ENCODE measurements at regions not wholly inside any gene's neighbourhood (a gene's known extent, or its start where the extent isn't known, plus 50 kb on each side); places are given as distances from the start of the nearest gene placed in this dataset.
A peak's percentile ranks its signal among the peaks of the same experiment; 100 is the strongest.

- in situ Hi-C loops (cut with HindIII; ENCODE audit: low pct_unique_long_range_greater_than_20kb, low sequenced_read_pairs) = no loop called here
These were observed 94.2 kb upstream of the NRP1 start for GRCh38 chr10:33428682-33429081.

DNA sequence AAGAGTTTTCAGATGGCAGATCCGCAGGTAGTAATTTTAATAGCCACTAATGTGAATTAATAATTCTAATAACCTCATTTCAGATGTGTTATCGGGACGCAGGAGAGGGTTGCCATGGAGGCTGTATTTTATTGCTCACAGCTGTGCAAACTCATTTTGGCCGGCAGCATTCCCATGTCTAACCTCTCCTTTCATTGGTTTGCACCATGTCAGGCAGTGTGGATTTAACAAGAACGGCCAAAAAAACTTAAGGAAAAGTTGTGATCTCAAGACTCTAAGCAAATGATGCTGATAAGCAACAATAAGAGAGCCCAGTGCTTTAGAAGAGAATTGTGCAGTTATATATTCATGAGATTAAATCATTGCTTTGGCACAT is 88.7 kb upstream of the NRP1 start:
- no peak for DNase-seq (ENCODE audit: low read depth)
- in situ Hi-C loops (cut with HindIII; ENCODE audit: low pct_unique_long_range_greater_than_20kb, low sequenced_read_pairs) = no loop called here

More at GRCh38 chr10:33428682-33429081, 94.2 kb upstream of the NRP1 start:
- DNase-seq (ENCODE audit: low read depth) = no peak

DNA sequence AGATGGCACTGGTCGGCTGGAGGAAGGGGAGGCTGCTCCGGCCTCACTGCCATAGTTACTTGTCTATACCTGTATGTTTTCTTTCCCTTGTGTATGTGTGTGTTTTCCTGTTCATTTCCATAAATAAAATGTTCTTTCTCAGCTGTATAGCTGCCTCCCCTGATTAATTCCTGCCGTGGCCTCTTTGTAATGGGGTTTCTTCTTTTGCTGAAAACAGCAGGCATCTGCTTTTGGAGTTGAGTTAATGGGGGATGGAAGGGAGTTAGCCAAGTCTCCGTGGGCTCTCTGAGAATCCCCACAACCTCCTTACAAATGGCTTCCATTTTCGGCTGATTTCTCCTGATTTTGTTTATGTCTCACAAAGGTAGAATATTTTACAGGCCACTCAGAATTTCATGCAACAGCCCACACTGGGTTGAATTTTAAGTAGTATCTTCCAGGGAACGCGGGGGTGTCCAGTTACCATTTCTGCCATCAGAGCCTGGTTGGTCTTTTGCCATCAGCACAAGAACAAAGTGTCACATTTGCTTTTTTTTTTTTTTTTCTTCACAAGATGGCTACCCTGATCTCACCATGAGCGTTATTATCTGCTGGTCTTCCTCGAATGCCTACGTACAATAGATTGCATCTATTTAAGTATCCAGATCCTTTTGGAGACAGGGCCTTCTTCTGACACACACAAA is 88.1 kb upstream of the NRP1 start:
- DNase-seq (ENCODE audit: low read depth) = no peak
- in situ Hi-C loops (cut with HindIII; ENCODE audit: low pct_unique_long_range_greater_than_20kb, low sequenced_read_pairs) = no loop called here

DNA sequence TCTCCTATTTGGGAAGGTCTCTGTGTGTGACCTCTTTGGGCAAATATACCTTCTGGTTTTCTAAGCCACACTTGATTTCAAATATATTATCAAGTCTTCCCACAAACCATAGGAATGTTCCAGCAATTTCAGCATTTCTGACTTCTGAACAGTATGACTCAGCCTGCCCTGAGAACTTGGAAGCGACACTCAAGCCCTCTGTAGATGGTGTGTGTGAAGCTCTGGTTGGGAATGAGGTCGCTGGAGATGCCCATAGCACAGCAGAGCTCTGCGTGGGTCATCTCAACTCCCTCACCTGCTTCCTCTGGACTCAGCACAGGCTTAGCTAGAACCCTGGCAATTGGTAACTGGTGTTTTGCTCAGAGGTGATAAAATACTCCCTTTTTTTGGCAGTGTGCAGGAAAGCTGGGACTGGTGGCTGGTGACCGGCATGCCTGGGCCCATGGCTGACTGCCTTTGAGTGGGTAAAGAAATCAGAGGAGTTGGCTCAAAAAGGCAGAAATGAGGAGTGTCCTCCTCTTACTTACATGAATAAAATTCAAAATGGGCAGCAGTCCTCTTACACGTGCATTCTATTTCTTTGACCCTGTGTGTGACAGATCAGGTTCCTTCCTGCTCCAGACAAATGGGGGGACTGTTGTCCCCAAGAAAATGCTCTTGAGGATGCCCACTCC is 87.5 kb upstream of the NRP1 start:
- in situ Hi-C loops (cut with HindIII; ENCODE audit: low pct_unique_long_range_greater_than_20kb, low sequenced_read_pairs) = no loop called here
- DNase-seq (ENCODE audit: low read depth) = no peak

GRCh38 chr10:33419311-33419710 is 84.8 kb upstream of the NRP1 start:
- no peak for DNase-seq (ENCODE audit: low read depth)
- in situ Hi-C loops (cut with HindIII; ENCODE audit: low pct_unique_long_range_greater_than_20kb, low sequenced_read_pairs) = no loop called here

DNA sequence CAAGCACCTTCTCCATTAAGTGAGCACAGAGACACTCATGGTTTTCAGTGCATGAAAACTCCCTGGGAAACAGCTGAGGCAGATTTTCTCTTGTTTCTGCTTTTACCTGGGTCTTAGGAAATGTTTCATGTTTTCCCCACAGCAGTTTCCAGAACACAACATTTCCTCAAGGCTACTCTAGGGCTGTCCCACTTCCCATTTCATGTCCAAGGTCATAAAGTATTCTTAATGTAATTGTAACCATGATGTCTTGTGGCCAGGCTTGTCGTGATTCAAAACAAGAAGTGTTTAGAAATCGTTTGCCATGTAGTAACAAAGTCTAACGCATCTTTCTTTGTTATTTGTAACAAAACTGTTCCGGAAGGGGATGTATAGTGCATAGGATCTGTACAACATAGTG is 83.8 kb upstream of the NRP1 start:
- no peak for DNase-seq (ENCODE audit: low read depth)
- in situ Hi-C loops (cut with HindIII; ENCODE audit: low pct_unique_long_range_greater_than_20kb, low sequenced_read_pairs) = no loop called here

GRCh38 chr10:33416691-33417090 is 82.2 kb upstream of the NRP1 start:
- no peak for DNase-seq (ENCODE audit: low read depth)
- in situ Hi-C loops (cut with HindIII; ENCODE audit: low pct_unique_long_range_greater_than_20kb, low sequenced_read_pairs) = no loop called here

DNA sequence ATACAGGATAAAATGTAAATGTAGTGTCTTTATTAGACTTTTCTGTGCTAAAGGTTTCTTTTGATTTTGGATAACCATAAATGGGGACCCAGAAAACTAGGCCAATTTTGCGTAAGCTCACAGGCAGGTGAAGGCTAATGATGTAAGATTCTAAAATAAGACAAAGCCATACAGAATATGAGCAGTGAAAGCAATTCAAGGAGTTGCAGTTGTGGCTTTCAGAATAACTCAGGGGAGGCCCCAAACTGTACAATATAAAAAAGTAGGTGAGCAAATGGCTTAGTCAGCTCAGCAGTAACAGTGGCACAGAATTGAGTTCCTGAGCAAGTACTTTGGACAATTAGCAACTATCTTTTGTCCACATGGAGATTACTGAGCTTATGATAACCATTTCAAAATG is 81.7 kb upstream of the NRP1 start:
- no peak for DNase-seq (ENCODE audit: low read depth)
- in situ Hi-C loops (cut with HindIII; ENCODE audit: low pct_unique_long_range_greater_than_20kb, low sequenced_read_pairs) = no loop called here

DNA sequence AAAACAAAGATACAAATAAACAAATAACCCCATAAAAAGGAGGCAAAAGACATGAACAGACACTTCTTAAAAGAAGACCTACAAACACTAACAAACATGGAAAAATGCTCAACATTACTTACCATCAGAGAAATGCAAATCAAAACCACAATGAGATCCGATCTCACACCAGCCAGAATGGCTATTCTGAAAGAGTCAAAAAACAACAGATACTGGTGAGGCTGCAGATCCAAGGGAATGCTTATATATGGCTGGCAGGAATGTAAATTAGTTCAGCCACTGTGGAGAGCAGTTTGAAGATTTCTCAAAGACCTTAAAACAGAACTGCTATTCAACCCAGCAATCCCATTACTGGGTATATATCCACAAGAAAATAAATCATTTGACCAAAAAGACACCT is 80.4 kb upstream of the NRP1 start:
- in situ Hi-C loops (cut with HindIII; ENCODE audit: low pct_unique_long_range_greater_than_20kb, low sequenced_read_pairs) = no loop called here
- DNase-seq (ENCODE audit: low read depth) = no peak

- DNase-seq (ENCODE audit: low read depth) = peak; percentile 19
- in situ Hi-C loops (cut with HindIII; ENCODE audit: low pct_unique_long_range_greater_than_20kb, low sequenced_read_pairs) = no loop called here
These were observed 78.3 kb upstream of the NRP1 start for GRCh38 chr10:33412653-33413361.

DNA sequence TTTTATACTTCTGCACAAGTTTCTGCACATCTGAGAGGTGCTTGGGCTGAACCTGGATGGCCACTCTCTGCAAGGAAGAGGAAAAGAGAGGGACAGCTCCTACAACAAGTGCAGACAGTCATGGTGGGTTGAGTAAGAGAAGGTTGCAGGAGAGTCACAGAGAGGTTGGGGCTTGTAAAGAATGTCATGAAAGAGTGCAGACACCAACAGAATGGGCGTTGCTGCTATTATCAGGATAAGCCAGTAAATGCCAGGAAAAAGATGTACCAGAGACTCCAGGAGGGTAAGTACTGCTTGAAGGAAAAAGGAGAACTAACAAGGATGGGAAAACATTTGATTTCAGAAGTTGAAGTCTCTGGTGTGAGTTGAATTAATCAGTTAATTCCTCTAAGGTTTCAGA is 77.8 kb upstream of the NRP1 start:
- in situ Hi-C loops (cut with HindIII; ENCODE audit: low pct_unique_long_range_greater_than_20kb, low sequenced_read_pairs) = no loop called here
- DNase-seq (ENCODE audit: low read depth) = no peak

DNA sequence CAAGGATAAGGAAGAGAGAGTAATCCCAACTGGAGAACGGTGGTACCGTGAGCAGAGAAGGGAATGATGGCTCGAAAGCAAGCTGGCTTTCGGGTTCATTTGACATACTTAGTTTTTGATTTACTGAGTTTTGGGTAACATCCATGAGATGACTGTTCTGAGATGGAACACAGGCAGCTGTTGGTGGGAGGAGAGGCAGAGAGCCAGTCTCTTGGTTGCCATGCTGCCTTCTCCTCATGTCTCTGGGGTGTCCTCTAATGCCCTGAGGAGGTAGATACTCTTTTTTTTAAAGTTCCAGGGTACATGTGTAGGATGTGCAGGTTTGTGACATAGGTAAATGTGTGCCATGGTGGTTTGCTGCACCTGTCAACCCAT is 76.4 kb upstream of the NRP1 start:
- in situ Hi-C loops (cut with HindIII; ENCODE audit: low pct_unique_long_range_greater_than_20kb, low sequenced_read_pairs) = no loop called here
- no peak for DNase-seq (ENCODE audit: low read depth)

DNA sequence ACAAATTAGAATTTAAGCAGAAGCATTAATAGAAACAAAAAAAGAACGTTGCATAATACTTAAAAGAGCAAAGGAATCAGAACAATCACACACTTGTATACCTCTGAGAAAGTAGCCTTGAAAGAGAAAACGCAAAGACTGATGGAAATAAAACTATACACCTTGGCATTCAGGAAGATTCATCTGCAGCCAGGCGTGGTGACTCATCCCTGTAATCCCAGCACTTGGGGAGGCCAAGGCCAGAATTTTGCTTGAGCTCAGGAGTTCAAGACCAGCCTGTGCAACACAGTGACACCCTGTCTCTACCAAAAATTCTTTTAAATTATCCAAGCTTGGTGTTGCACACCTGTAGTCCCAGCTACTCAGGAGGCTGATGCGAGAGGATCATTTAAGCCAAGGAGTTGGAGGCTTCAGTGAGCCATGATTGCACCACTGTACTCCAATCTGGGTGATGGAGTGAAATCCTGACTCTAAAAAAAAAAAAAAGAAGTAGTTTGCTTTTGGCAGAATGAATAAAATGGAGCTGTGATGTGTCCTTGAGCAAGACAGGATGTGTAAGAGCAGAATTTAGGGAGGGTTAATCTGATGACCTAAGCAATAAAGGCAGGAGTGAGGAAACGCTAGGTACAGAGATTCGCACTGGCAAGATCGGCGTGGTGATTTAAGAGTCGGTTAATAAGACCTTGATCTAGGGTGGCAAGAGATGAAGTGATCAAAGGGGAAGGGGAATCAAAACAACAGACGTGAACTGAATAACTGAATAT is 75.8 kb upstream of the NRP1 start:
- in situ Hi-C loops (cut with HindIII; ENCODE audit: low pct_unique_long_range_greater_than_20kb, low sequenced_read_pairs) = no loop called here
- DNase-seq (ENCODE audit: low read depth) = no peak

GRCh38 chr10:33406596-33406995 is 72.1 kb upstream of the NRP1 start:
- in situ Hi-C loops (cut with HindIII; ENCODE audit: low pct_unique_long_range_greater_than_20kb, low sequenced_read_pairs) = no loop called here

DNA sequence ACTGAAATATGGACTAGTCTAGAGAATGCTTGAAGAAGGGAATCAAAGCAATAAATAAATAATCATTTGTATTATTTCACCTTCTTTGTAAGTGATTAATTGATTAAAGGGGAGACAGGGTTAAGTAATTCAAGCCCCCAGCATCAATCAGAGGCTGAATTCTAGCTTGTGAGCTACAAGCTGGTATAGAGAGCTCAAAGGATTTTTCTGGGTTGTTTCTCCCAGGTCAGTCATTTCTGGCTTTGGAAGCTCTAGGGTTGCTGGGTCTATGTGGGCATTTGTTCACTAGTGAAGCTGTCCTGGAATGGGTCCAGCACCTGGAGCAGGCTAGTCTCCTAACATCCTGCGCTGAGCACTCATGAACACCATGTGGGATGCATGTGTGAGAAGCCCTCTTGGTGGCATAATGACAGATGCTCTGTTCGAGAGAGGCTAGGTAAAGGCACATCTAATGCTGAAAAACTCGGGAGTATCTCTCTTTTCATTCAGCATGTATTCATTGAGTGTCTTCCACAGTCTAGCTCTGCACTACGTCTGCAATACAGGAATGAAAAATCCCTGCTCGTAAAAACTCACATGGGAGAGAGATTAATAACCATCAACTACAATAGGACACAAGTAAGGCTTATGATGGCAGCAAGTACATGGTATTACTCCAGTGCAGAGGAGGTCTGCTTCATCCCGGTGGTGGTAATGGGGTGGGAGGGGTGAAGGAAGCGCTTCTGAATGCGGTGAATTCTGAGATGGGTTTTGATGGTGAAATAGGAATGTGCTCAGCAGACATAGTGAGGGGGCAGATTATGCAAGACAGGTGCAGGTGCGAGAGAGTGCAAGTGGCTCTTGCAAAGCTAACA is 68.0 kb upstream of the NRP1 start:
- in situ Hi-C loops (cut with HindIII; ENCODE audit: low pct_unique_long_range_greater_than_20kb, low sequenced_read_pairs) = no loop called here
- no peak for DNase-seq (ENCODE audit: low read depth)

More at GRCh38 chr10:33406596-33406995, 72.1 kb upstream of the NRP1 start:
- DNase-seq (ENCODE audit: low read depth) = no peak

GRCh38 chr10:33401300-33401699 is 66.8 kb upstream of the NRP1 start:
- DNase-seq (ENCODE audit: low read depth) = no peak
- in situ Hi-C loops (cut with HindIII; ENCODE audit: low pct_unique_long_range_greater_than_20kb, low sequenced_read_pairs) = no loop called here

DNA sequence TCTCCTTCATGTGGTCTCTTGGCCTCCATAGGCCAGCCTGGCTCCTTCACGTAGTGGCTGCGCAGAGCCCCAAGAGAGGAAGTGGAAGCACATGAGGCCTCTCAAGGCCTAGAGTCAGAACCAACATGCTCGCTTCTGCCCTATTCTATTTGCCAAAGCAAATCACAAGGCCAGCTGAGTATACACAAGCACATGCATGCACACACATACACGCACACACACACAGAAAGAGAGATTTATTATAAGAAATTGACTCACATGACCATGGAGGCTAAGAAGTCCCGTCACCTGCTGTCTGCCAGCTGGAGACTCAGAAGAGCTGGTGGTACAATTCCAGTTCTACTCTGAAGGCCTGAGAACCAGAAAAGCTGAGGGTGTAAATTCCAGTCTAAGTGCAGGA is 64.3 kb upstream of the NRP1 start:
- no peak for DNase-seq (ENCODE audit: low read depth)
- in situ Hi-C loops (cut with HindIII; ENCODE audit: low pct_unique_long_range_greater_than_20kb, low sequenced_read_pairs) = no loop called here

DNA sequence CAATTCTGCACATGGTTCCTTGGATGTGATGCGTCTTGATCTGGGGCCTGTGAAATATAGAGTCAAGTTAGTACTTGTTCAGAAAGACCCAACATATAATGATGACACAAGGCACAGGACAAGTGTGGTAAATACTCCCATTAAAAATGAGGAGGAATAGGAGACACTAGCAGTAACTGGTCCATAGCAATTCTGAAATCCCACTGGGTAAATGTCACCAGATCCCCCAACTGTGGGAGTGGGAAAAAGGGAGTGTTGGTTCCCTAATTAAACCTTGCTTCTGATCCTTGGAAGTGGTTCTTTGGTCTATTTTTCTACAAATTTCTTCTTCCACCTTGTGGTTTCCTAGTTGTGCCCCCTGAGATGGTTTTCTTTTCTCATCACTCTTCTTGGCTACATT is 62.5 kb upstream of the NRP1 start:
- in situ Hi-C loops (cut with HindIII; ENCODE audit: low pct_unique_long_range_greater_than_20kb, low sequenced_read_pairs) = no loop called here
- DNase-seq (ENCODE audit: low read depth) = no peak

Data from Caki2 (cell line).